ENCODE measurements at regions not wholly inside any gene's neighbourhood (a gene's known extent, or its start where the extent isn't known, plus 50 kb on each side); places are given as distances from the start of the nearest gene placed in this dataset.

DNA sequence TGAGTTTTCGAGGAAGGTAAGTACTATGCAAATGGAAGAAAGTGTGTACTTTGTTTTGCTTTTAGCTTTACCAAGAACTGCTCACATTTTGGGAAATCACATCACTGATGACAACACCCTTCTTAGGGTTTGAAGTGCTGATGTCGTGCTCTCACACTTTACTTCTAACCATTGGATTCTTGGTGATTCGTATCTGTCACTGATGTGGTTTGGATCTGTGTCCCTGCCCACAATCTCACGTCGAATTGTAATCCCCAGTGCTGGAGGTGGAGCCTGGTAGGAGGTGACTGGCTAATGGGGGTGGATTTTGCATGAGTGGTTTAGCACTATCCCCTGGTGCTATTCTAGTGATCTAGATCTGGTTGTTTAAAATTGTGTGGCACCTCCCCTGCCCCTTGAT is 75.4 kb upstream of the RGMA start (continued):
- TF ChIP-seq ZSCAN18 (CRISPR knock-in tag; IDR thresholded peaks at IDR 0.05) (no peak), SOX15 (CRISPR knock-in tag; IDR thresholded peaks at IDR 0.05) (no peak), ZNF671 (CRISPR knock-in tag; IDR thresholded peaks at IDR 0.05) (no peak)
- TF ChIP-seq, protein P1, sequence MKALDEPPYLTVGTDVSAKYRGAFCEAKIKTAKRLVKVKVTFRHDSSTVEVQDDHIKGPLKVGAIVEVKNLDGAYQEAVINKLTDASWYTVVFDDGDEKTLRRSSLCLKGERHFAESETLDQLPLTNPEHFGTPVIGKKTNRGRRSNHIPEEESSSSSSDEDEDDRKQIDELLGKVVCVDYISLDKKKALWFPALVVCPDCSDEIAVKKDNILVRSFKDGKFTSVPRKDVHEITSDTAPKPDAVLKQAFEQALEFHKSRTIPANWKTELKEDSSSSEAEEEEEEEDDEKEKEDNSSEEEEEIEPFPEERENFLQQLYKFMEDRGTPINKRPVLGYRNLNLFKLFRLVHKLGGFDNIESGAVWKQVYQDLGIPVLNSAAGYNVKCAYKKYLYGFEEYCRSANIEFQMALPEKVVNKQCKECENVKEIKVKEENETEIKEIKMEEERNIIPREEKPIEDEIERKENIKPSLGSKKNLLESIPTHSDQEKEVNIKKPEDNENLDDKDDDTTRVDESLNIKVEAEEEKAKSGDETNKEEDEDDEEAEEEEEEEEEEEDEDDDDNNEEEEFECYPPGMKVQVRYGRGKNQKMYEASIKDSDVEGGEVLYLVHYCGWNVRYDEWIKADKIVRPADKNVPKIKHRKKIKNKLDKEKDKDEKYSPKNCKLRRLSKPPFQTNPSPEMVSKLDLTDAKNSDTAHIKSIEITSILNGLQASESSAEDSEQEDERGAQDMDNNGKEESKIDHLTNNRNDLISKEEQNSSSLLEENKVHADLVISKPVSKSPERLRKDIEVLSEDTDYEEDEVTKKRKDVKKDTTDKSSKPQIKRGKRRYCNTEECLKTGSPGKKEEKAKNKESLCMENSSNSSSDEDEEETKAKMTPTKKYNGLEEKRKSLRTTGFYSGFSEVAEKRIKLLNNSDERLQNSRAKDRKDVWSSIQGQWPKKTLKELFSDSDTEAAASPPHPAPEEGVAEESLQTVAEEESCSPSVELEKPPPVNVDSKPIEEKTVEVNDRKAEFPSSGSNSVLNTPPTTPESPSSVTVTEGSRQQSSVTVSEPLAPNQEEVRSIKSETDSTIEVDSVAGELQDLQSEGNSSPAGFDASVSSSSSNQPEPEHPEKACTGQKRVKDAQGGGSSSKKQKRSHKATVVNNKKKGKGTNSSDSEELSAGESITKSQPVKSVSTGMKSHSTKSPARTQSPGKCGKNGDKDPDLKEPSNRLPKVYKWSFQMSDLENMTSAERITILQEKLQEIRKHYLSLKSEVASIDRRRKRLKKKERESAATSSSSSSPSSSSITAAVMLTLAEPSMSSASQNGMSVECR (CRISPR knock-in tag; IDR thresholded peaks at IDR 0.05; ENCODE audit: borderline replicate concordance) = no peak

DNA sequence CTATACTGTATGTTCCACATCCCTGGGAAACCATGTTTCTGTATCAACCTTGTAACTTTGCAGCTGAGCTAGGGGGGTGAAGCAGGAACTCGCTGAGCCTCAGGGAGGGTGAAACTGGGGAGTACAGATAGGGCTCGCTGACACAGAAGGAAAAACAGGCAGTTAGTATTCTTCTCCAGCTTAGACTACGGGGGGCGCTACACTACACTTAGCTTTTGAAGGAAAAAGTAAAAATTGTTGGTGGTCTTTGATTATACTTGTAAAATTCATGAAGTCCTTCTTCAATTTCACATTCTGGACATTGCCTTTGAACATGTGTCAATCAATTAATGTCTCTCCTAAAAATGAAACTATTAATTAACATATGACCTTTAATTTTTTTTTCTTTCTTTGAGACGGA is 73.5 kb upstream of the RGMA start:
- ChIA-PET POLR2A (interaction anchor here (0.6 kb wide), 1 partner anchor 901 kb away, joined by 6 read pairs; no protein-coding TSS in a partner anchor), CTCF (interaction anchor here (0.6 to 2.6 kb wide), 7 partner anchors 8 to 588 kb away, joined by 3 to 11 read pairs (median 3); partner anchors contain the start of gene RGMA)
- no peak overlapping the region for H3K4me3 Mint-ChIP-seq
- 0 out of 2 replicates have a peak, but pooled peaks cover 3% of the 10 kb centered on the region for H3K4me1 Mint-ChIP-seq
- no peaks in the 10 kb centered on the region for H3K36me3 Mint-ChIP-seq
- ATAC-seq (no peak), DNase-seq (ENCODE audit: low spot score) (no peak)
- H3K27ac Mint-ChIP-seq = no peak overlapping the region
- TF ChIP-seq ZNF423 (CRISPR knock-in tag; IDR thresholded peaks at IDR 0.05) (no peak), PREB (CRISPR knock-in tag; IDR thresholded peaks at IDR 0.05; ENCODE audit: borderline replicate concordance) (no peak), ZNF232 (CRISPR knock-in tag; IDR thresholded peaks at IDR 0.05) (no peak), SMAD4 (CRISPR knock-in tag; IDR thresholded peaks at IDR 0.05) (no peak), JAZF1 (CRISPR knock-in tag; IDR thresholded peaks at IDR 0.05) (no peak), ETV6 (CRISPR knock-in tag; IDR thresholded peaks at IDR 0.05) (no peak), CBFB (CRISPR knock-in tag; IDR thresholded peaks at IDR 0.05; ENCODE audit: low read depth) (no peak), HMGXB4 (CRISPR knock-in tag; IDR thresholded peaks at IDR 0.05) (no peak), ELF4 (CRISPR knock-in tag; IDR thresholded peaks at IDR 0.05; ENCODE audit: low read depth) (no peak), PRRX2 (CRISPR knock-in tag; IDR thresholded peaks at IDR 0.05) (no peak), OVOL2 (CRISPR knock-in tag; IDR thresholded peaks at IDR 0.05; ENCODE audit: borderline replicate concordance) (no peak), USF2 (CRISPR knock-in tag; IDR thresholded peaks at IDR 0.05) (no peak), ZBTB21 (CRISPR knock-in tag; IDR thresholded peaks at IDR 0.05; ENCODE audit: borderline replicate concordance) (no peak)
- TF ChIP-seq, protein P2, sequence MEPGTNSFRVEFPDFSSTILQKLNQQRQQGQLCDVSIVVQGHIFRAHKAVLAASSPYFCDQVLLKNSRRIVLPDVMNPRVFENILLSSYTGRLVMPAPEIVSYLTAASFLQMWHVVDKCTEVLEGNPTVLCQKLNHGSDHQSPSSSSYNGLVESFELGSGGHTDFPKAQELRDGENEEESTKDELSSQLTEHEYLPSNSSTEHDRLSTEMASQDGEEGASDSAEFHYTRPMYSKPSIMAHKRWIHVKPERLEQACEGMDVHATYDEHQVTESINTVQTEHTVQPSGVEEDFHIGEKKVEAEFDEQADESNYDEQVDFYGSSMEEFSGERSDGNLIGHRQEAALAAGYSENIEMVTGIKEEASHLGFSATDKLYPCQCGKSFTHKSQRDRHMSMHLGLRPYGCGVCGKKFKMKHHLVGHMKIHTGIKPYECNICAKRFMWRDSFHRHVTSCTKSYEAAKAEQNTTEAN (CRISPR knock-in tag; IDR thresholded peaks at IDR 0.05) = no peak
- TF ChIP-seq, protein P3, sequence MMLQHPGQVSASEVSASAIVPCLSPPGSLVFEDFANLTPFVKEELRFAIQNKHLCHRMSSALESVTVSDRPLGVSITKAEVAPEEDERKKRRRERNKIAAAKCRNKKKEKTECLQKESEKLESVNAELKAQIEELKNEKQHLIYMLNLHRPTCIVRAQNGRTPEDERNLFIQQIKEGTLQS (CRISPR knock-in tag; conservative IDR thresholded peaks at IDR 0.05) = no peak
- TF ChIP-seq, protein P4, sequence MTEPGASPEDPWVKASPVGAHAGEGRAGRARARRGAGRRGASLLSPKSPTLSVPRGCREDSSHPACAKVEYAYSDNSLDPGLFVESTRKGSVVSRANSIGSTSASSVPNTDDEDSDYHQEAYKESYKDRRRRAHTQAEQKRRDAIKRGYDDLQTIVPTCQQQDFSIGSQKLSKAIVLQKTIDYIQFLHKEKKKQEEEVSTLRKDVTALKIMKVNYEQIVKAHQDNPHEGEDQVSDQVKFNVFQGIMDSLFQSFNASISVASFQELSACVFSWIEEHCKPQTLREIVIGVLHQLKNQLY (CRISPR knock-in tag; IDR thresholded peaks at IDR 0.05) = no peak
- TF ChIP-seq, protein P5, sequence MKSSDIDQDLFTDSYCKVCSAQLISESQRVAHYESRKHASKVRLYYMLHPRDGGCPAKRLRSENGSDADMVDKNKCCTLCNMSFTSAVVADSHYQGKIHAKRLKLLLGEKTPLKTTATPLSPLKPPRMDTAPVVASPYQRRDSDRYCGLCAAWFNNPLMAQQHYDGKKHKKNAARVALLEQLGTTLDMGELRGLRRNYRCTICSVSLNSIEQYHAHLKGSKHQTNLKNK (CRISPR knock-in tag; IDR thresholded peaks at IDR 0.05) = no peak
- H3K27me3 Mint-ChIP-seq (ENCODE audit: low read depth) = no peaks in the 10 kb centered on the region; the same call in none of the 2 replicates
- H3K9me3 Mint-ChIP-seq = no peaks in the 10 kb centered on the region
